Trophoblast cell (in vitro differentiated cells and primary cell): ENCODE measurements at regions not wholly inside any gene's neighbourhood (a gene's known extent, or its start where the extent isn't known, plus 50 kb on each side); places are given as distances from the start of the nearest gene placed in this dataset.
"Not testable (repeated sequence)": the region's sequence is repeated elsewhere in the genome, so short reads cannot be mapped to it uniquely, and the experiment has no call there.

Source experiments
- DNase-seq, 2 donors: peaks; one replicate each; pipeline ENCODE4 v3.0.0-alpha.2; 2016
- H2AFZ ChIP-seq: 2 replicates; pipeline ENCODE4 v1.6.1; 2013; ENCODE audit warnings: low read length, moderate library complexity, mild to moderate bottlenecking; ENCODE audit not compliant: insufficient read depth, poor library complexity
- H2AK5ac ChIP-seq: 2 replicates; pipeline ENCODE4 v1.6.1; 2013; ENCODE audit warnings: mild to moderate bottlenecking, low read length
- H2BK120ac ChIP-seq: 2 replicates; pipeline ENCODE4 v1.6.1; 2013; ENCODE audit warnings: low read length, mild to moderate bottlenecking, moderate library complexity; ENCODE audit not compliant: insufficient read depth, poor library complexity
- H2BK12ac ChIP-seq: 2 replicates; pipeline ENCODE4 v1.6.1; 2013; ENCODE audit warnings: mild to moderate bottlenecking, low read length, moderate library complexity
- H2BK5ac ChIP-seq: 2 replicates; pipeline ENCODE4 v1.6.1; 2013; ENCODE audit warnings: low read length, low read depth, moderate library complexity, mild to moderate bottlenecking; ENCODE audit not compliant: poor library complexity
- H3K14ac ChIP-seq: 2 replicates; pipeline ENCODE4 v1.6.1; 2013; ENCODE audit warnings: mild to moderate bottlenecking, low read length
- H3K18ac ChIP-seq: 2 replicates; pipeline ENCODE4 v1.6.1; 2013; ENCODE audit warnings: mild to moderate bottlenecking, low read length
- H3K23ac ChIP-seq: 2 replicates; pipeline ENCODE4 v1.6.1; 2013; ENCODE audit warnings: low read length
- H3K27ac ChIP-seq: 2 replicates; pipeline ENCODE4 v1.5.1; 2013; ENCODE audit warnings: low read depth, mild to moderate bottlenecking, inconsistent platforms, low read length, moderate library complexity
- H3K27me3 ChIP-seq: 2 replicates; pipeline ENCODE4 v1.6.1; 2013; ENCODE audit warnings: inconsistent platforms, mild to moderate bottlenecking, low read length, moderate library complexity; ENCODE audit not compliant: insufficient read depth
- H3K36me3 ChIP-seq, 2 experiments: 1 replicate in 1 of 2; 2 replicates in 1 of 2; pipeline ENCODE4 v1.6.1; 2013; ENCODE audit warnings: low read length in 2 of 2, mild to moderate bottlenecking in 2 of 2, moderate library complexity in 1 of 2; ENCODE audit not compliant: insufficient read depth in 2 of 2, control insufficient read depth in 1 of 2
- H3K4ac ChIP-seq: 2 replicates; pipeline ENCODE4 v1.6.1; 2013; ENCODE audit warnings: low read depth, mild to moderate bottlenecking, low read length, moderate library complexity
- H3K4me1 ChIP-seq, 2 experiments: 1 replicate in 1 of 2; 2 replicates in 1 of 2; pipeline ENCODE4 v1.6.1; 2013; ENCODE audit warnings: low read length in 2 of 2, mild to moderate bottlenecking in 2 of 2, moderate library complexity in 1 of 2; ENCODE audit not compliant: insufficient read depth in 2 of 2, control insufficient read depth in 1 of 2
- H3K4me2 ChIP-seq: 2 replicates; pipeline ENCODE4 v1.6.1; 2013; ENCODE audit warnings: inconsistent platforms, mild to moderate bottlenecking, low read length, moderate library complexity
- H3K4me3 ChIP-seq: 2 replicates; pipeline ENCODE4 v1.5.1; 2013; ENCODE audit warnings: mild to moderate bottlenecking, low read depth, low read length, inconsistent platforms
- H3K79me1 ChIP-seq: one replicate; pipeline ENCODE4 v1.6.1; 2013; ENCODE audit warnings: low read length
- H3K79me2 ChIP-seq: 2 replicates; pipeline ENCODE4 v1.6.1; 2013; ENCODE audit warnings: low read length, mild to moderate bottlenecking; ENCODE audit not compliant: control insufficient read depth, insufficient read depth, poor library complexity
- H3K9ac ChIP-seq: 2 replicates; pipeline ENCODE4 v1.6.1; 2013; ENCODE audit warnings: mild to moderate bottlenecking, low read length
- H3K9me3 ChIP-seq: 2 replicates; pipeline ENCODE4 v1.6.1; 2013; ENCODE audit warnings: low read depth, mild to moderate bottlenecking, control low read depth, inconsistent platforms, low read length; ENCODE audit not compliant: insufficient read depth
- H4K12ac ChIP-seq: 2 replicates; pipeline ENCODE4 v1.6.1; 2013; ENCODE audit warnings: low read depth, mild to moderate bottlenecking, low read length, moderate library complexity
- H4K8ac ChIP-seq: 2 replicates; pipeline ENCODE4 v1.6.1; 2013; ENCODE audit warnings: low read depth, mild to moderate bottlenecking, low read length, moderate library complexity
- H4K91ac ChIP-seq: one replicate; pipeline ENCODE4 v1.6.1; 2013; ENCODE audit warnings: low read depth, mild to moderate bottlenecking, low read length, moderate library complexity
- WGBS: extraction: QIAGEN DNeasy Blood & Tissue Kit; methylation state at CpG from one replicate; pipeline ENCODE4 v1.1.7; 2013; ENCODE audit warnings: missing lambda C conversion rate; ENCODE audit not compliant: insufficient read length, insufficient coverage; ENCODE audit errors: extremely low coverage; 5-methylcytosine and 5-hydroxymethylcytosine counted together

DNA sequence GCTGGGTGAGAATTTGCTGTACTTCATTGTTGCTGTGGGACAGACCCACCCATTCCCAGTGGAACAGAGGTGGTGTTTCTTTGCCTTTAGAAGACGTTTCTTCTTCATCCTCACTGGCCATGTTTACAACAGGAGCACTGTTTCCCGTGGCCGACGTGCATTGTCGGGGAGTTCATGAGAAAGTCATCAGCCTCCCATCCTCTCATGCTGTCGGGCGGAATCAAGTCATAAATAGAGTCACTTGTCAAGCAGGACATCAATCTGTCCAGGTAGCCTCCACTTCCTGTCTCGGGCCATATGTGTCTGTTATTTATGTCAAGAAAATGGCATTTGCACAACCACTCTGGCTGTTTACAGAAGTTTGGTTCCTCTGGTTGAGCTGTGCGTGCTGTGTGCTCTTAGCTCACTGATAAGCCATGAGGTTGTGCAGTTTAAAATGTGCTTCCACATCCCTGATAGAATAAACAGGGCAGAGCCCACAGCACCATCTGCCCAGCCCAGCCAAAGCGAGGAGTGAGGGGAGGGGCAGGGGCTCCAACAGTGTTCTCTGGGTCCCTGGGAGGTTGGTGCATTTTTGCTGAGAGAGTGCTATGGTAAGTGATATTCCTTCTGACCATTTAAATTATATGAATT is 401.9 kb upstream of the IRX2 start:
- no peak overlapping the region for H3K14ac ChIP-seq
- DNase-seq: no peak
- no peak overlapping the region for H3K23ac ChIP-seq
- H3K36me3 ChIP-seq: no peaks in the 10 kb centered on the region
- no peak overlapping the region for H3K18ac ChIP-seq
- H3K4me1 ChIP-seq: no peaks in the 10 kb centered on the region
- no peak overlapping the region for H3K27ac ChIP-seq
- H3K4me3 ChIP-seq: no peak overlapping the region
- no peak overlapping the region for H4K12ac ChIP-seq
- no peak overlapping the region for H4K91ac ChIP-seq
- H3K79me2 ChIP-seq: no peaks in the 10 kb centered on the region
- H4K8ac ChIP-seq: no peak overlapping the region
- no peaks in the 10 kb centered on the region for H3K27me3 ChIP-seq
- no peak overlapping the region for H2AK5ac ChIP-seq
- no CpG with 5 or more reads among the region's 10 CpGs for WGBS
- no peak overlapping the region for H2BK5ac ChIP-seq
- H3K9ac ChIP-seq: no peak overlapping the region
- no peaks in the 10 kb centered on the region for H3K79me1 ChIP-seq
- no peak overlapping the region for H2BK12ac ChIP-seq
- H3K4ac ChIP-seq: no peak overlapping the region
- H2AFZ ChIP-seq: no peak overlapping the region
- H2BK120ac ChIP-seq: no peak overlapping the region
- peaks cover 3% of the 10 kb centered on the region for H3K9me3 ChIP-seq
- H3K4me2 ChIP-seq: no peak overlapping the region

DNA sequence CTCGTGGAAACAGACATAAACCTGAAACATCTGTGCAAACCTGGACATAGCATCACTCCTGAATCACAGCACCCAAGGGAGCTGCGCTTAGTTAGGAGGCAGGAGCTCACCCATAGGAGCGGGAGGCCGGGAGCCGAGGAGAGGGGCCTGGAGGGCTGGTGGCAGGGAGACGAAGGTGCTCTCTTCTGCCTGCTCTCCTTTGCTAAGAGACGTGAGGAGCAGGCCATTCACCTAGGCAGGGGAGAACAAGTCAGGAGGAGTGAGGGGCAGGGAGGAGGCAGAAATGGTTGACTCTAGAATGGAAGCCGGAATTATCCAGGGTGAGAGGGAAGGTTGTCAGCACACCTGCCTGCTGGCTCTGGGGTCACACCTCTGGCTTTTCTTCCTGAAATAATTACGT is 398.4 kb upstream of the IRX2 start:
- no peak overlapping the region for H3K18ac ChIP-seq
- DNase-seq: no peak
- H3K27me3 ChIP-seq: no peaks in the 10 kb centered on the region
- no peaks in the 10 kb centered on the region for H3K9me3 ChIP-seq
- H2AFZ ChIP-seq: no peak overlapping the region
- no peak overlapping the region for H2AK5ac ChIP-seq
- no peaks in the 10 kb centered on the region for H3K79me2 ChIP-seq
- no peak overlapping the region for H3K4me3 ChIP-seq
- no peak overlapping the region for H2BK5ac ChIP-seq
- H2BK12ac ChIP-seq: no peak overlapping the region
- no peak overlapping the region for H4K91ac ChIP-seq
- no peak overlapping the region for H3K4ac ChIP-seq
- H3K23ac ChIP-seq: no peak overlapping the region
- no peak overlapping the region for H2BK120ac ChIP-seq
- H3K14ac ChIP-seq: no peak overlapping the region
- H3K36me3 ChIP-seq: no peaks in the 10 kb centered on the region
- no peaks in the 10 kb centered on the region for H3K4me1 ChIP-seq
- WGBS: no CpG with 5 or more reads among the region's 9 CpGs
- no peak overlapping the region for H3K27ac ChIP-seq
- H3K4me2 ChIP-seq: no peak overlapping the region
- H4K12ac ChIP-seq: no peak overlapping the region
- no peak overlapping the region for H4K8ac ChIP-seq
- H3K79me1 ChIP-seq: no peaks in the 10 kb centered on the region
- no peak overlapping the region for H3K9ac ChIP-seq

DNA sequence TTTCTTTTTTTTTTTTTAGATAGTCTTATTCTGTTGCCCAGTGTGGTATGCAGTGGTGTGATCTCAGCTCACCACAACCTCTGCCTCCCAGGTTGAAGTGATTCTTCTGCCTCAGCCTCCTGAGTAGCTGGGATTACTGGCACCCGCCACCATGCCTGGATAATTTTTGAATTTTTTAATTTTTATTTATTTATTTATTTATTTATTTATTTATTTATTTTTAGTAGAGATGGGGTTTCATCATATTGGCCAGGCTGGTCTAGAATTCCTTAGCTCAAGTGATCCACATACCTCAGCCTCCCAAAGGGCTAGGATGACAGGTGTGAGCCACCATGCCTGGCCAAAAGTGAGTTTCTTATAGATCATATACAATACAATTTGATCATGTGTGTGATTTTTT is 395.9 kb upstream of the IRX2 start:
- DNase-seq, H3K4me3 ChIP-seq, H3K14ac ChIP-seq, H3K79me2 ChIP-seq, H2BK5ac ChIP-seq, H3K18ac ChIP-seq, H3K4me2 ChIP-seq, H2AK5ac ChIP-seq, H2BK12ac ChIP-seq, H3K4ac ChIP-seq, H3K23ac ChIP-seq, H3K27ac ChIP-seq, H2AFZ ChIP-seq, H2BK120ac ChIP-seq, H4K91ac ChIP-seq, H4K12ac ChIP-seq, H4K8ac ChIP-seq, H3K27me3 ChIP-seq, H3K9me3 ChIP-seq, H3K4me1 ChIP-seq, H3K36me3 ChIP-seq, H3K79me1 ChIP-seq, H3K9ac ChIP-seq: not testable (repeated sequence)
- WGBS: no CpG with 5 or more reads among the region's 1 CpG

DNA sequence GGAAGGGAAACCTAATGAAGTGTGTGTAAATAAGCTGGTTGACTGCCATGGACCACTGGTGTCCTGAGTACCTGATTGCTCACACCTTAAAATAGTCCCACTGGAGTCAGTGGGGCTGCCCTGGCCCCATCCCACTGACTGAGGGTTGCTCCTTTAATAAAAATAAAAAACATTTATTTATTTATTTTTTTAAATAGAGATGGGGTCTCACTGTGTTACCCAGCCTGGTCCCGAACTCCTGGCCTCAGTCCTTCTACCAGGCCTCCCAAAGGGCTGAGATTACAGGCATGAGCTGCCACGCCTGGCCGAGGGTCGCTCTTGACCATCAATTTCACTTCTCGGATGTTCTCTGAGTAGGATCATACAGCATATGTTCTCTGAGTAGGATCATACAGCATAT is 394.2 kb upstream of the IRX2 start:
- WGBS: no CpG with 5 or more reads among the region's 5 CpGs
- H3K36me3 ChIP-seq: no peaks in the 10 kb centered on the region
- H2BK12ac ChIP-seq: no peak overlapping the region
- no peaks in the 10 kb centered on the region for H3K79me2 ChIP-seq
- no peaks in the 10 kb centered on the region for H3K79me1 ChIP-seq
- no peak overlapping the region for H4K91ac ChIP-seq
- H4K12ac ChIP-seq: no peak overlapping the region
- no peak overlapping the region for H2AK5ac ChIP-seq
- H3K18ac ChIP-seq: no peak overlapping the region
- no peak overlapping the region for H3K4me3 ChIP-seq
- H3K23ac ChIP-seq: no peak overlapping the region
- H2BK120ac ChIP-seq: no peak overlapping the region
- H3K4ac ChIP-seq: no peak overlapping the region
- H2AFZ ChIP-seq: no peak overlapping the region
- no peak overlapping the region for H3K4me2 ChIP-seq
- no peak overlapping the region for H2BK5ac ChIP-seq
- H3K14ac ChIP-seq: no peak overlapping the region
- DNase-seq: no peak
- no peaks in the 10 kb centered on the region for H3K9me3 ChIP-seq
- peaks cover 0 to under 1% of the 10 kb centered on the region in 2 experiments for H3K4me1 ChIP-seq
- H3K27me3 ChIP-seq: no peaks in the 10 kb centered on the region
- no peak overlapping the region for H4K8ac ChIP-seq
- H3K27ac ChIP-seq: no peak overlapping the region
- no peak overlapping the region for H3K9ac ChIP-seq
